ENCODE measurements at regions not wholly inside any gene's neighbourhood (a gene's known extent, or its start where the extent isn't known, plus 50 kb on each side); places are given as distances from the start of the nearest gene placed in this dataset.

DNA sequence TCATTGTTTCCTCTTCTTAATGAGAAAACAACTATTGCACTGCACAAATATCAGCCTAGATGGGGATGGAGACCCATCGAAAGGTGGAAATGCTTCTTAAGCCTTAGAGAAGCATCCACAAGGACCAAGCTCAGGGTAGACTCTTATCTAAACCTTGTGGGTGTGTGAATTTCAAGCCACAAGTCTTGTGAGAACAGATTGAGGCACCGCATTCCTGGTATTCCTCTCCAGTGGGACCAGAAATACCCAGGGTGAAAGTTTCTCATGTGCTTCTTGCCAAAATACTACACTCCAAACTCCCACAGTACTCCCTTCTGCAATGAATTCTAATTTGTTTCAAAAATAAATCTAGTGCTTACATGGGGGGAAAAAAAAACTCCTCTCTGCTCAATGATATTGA, 375.6 kb downstream of the PDGFC start:
- peak in 12 of 58 donors; percentile 1 to 18 (median 3) for DNase-seq

DNA sequence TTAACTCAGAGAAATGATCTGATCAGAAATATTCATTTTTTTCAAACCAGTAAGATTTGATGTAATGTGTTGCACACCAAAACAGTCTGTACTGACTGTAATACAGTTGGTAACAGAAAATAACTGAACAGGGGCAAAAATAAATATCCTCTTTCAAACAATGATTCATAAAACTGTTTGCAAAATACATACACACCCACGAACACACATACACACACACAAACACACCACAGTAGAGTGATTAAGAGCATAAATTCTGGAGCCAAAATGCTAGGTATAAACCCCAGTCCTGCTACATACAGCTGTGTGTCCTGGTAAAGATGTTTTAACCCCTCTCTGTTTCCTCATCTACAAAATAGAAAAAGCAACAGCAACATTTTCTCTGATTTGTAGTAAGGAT, 376.6 kb downstream of the PDGFC start:
- no peak for DNase-seq

DNA sequence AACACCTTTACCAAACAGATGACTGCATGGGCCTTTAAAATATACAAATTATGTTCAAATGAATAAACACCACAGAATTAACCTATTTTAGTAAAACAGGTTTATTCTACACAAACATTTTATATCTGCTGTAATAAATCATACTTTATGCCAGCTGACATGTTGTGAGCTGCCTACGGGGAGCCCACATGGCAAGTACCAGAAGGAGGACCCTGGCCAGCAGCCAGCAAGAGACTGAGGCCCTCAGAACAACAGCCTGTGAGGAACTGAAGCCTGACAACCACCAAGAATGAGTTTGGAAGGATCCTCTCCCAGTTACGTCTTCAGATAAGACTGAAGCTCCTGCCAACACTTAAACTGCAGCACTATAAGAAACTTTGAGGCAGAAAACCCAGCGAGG, 377.0 kb downstream of the PDGFC start:
- peak in 40 of 58 donors; percentile 1 to 70 (median 26) for DNase-seq

DNA sequence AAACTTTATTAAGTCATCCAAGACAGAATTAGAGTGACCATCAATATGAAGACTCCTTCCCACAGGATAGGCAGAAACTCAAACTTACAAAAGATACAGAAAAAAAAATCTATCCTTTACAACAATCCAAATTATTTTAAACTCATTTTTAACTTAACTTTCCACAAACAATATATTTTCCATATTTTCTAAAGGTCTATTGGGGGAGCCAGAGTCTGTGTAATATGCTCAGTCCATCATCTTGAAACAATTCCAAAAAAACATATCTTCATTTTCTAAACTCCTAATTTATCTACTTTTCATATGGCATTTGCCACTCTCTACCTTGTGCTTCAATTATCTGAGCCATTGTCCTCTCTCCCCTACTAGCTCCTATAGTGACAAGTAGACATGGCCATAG, 378.1 kb downstream of the PDGFC start:
- DNase-seq = no peak

DNA sequence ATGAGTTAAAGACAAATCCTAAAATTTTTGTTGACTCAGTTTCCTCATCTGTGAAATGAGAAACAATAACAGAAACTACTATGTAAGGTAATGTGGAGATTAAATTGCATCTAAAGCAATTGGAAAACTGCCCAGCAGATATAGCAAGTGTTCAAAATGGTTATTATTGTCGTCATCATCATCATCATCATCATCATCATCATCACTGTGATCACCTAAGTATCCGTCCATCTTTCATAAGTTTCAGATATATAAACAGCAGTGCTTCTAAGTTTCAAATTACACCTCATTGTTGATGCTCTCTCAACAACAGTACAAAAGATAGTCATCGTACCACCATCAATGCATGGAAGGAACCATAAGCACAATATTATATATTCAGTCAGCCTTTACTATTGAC, 379.9 kb downstream of the PDGFC start:
- DNase-seq = no peak

DNA sequence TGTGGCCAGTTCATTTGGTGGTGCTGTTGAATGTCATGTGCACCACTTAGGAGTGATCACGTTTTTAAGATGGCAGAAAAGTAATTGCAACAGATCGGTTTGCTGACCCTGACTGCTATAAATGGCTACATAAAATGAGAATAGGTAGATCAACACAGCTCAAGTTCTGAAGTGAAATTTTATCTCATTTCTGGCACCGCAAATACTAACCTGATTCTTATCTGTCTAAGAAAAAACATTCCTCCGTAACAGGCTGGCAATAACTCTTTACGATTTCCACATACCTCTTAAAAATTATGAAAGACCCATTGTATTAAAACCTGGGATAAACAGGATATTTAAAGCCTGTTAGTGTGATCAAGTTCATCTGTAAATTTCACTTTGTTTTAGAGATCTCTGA, 387.5 kb downstream of the PDGFC start:
- no peak for DNase-seq

DNA sequence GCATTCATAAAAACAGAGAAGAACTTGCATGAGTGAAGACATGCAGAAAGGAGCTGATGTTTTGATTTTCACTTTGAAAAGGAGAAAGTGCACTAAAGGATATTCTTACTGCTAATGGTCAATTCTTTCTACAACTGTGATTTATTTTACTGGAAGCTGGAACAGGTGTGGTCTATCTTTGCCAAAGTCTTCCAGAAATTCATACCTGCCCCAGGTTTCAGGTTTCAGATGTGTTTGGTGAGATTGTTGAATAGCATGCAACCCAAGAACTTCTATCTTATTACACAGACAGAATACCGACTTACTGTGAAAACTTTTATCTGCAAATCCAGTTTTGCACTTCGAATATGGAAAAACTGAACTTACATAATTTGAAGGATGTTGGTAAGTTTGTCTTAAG, 388.3 kb downstream of the PDGFC start:
- DNase-seq = no peak

DNA sequence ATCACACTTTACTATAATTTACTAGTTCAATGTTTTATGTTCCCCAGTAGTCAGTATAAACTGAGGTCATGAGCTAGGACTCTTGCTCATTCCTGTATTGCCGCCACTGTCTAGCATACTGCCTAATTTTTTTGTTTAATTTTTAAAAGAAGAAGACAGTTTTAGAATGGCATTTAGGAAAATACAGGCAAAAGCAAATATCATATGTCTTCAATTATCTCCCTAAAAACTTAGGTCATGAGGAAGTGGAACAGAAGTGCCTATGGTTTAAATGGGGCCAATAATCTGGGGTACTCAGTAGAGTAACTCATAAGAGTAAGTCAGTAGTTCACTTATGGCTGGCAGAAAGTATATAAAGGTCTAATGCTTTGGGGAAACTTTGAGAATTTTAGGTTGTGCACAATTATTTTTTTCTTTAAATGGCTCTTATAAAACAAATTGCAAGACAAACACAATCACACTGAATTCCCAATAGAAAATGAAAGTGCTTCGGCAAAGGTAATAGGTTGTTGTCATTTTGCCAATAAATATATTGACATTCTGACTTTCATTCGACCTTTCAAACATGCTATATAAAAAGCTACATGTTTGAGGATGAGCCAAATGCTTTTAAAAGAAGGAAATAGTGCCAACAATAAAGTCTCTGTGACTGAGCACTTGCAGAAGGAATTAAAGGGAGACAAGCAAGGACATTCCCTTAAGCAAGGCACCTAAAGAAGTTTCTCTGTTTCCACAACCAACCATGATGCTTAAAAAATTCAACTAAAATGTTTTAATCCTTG, 390.1 kb downstream of the PDGFC start:
- no peak for DNase-seq

DNA sequence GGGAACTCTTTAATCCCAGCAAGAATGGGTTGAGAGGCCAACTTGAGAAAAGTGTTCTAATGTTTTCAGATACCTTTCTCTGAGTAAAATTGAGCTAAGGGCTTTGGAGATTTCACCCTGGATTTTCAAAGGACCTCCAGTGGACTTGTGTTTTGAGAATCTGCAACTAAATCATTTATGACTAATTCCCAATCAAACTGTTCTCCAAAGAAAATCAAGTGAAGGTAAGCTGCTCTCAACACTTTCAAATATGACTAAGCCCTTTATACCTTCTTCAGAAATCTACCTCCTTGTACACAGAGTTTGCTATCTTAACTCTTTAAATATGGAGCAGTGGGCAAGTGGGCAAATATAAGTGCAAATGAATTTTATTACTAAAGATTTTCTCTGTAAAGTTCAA, 392.9 kb downstream of the PDGFC start:
- DNase-seq = no peak

DNA sequence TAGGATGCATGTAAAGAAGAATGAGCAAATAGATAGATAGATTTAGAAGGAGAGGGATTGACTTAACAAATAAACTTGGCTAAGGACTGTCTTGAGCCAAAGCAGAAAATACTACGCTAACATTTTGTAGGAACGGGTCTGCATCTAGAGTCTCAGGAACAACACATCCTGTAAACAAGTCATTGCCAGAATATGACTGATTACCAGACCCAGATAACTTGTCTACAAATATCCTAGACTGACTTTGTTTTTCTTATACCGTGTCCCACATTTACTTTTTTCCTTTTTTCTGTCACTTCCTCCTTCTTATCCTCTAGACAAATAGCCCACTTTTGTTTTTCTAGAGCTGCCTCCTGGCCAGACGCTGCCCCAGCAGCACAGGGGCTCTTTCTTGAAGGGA, 393.6 kb downstream of the PDGFC start:
- no peak for DNase-seq

DNA sequence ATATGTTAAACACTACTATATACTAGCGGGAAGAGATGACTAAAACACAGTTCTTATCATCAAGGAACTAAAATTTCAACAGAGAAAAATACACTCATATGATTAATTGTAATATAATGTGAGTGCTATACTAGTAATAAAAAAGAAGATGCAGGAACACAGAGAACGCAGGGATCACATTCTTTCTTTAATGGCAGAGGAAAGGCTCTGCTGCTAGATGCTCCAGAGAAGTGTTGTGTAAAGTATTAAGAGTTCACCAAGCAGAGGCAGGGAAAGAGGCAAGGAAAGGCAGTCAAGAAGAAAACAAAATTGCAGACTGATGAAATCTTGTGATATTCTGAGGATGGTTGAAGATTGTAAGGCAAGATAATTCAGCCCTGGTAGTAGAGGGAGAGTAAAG, 394.7 kb downstream of the PDGFC start:
- no peak for DNase-seq

DNA sequence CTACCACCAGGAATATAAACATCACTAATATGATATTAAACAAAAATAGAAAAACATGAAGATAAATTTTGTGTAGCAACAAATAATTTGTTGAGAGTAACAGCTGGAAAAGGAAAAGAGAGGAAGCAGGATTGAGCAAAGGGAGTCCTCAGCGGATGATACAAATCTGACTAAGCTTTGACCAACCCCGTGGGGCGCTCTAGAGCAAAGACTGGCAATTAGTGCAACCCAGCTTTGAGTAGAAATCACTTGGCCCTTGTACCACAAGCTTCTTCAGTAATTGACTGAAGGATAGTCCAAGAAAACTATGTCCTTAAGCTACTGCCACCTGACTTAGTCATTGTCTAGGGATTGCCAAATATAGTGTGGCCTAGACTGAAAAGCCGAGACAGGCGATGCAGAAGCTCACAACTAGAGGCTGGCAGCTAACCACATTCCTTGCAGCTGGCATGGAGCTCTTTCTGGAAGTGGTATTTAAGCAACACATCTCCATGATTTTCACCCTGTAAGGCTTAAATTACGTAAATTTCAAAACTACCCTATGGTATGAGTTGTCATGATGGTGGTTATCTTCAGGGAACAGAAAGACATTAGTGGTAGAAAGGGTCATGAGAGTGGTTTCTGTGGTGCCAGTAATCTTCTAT, 396.0 kb downstream of the PDGFC start:
- no peak for DNase-seq

DNA sequence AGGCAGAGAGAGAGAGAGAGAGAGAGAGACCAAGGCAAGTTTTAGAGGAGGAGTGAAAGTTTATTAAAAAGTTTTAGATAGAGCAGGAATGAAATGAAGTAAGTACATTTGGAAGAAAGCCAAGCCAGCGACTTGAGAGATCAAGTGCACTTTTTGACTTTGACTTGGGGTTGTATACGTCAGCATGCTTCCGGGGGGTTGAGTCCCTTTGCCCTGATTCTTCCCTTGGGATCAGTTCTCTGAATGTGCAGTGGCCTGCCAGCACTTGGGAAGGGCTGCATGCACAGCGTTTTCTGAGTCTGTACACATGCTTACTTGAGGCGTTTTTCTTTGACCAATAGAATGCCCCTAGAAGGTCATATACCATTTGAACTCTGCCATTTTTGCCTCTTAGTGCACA, 400.5 kb downstream of the PDGFC start:
- DNase-seq = no peak

DNA sequence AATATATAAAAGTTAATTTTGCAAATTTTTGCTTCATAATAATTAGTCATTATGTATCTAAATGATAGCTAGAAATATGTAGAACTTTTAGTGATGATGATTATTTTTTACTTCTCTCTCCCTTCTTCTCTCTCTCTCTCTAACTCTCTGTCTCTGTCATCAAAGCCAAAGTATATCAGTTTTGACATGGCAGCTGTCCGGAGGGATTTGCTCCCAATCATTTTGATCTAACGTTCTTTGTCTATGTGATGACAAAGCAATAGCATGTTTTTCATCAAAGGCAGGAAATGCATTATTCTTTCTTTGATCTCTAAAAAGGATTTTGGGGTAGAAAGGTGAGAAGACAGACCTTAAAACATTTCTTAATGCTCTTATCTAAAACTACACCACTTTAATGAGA, 402.1 kb downstream of the PDGFC start:
- DNase-seq = no peak

DNA sequence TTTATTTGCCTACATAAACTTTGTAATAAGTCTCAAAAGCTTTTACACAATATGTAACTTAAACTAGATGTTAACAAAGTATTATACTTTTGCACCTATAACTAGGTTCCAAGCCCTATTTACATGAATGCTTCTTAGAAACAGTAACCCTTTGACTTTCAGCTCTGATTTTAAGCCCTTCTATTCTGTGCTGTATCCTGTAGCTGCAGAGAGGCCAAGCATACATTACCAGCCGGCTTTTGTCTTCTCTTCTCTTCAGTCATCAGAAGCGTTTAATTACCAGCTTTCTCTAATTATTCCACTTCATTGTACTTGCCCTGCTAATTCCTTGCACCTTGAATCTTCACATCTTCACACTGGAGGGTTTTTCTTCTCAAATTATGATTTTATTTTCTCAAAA, 403.1 kb downstream of the PDGFC start:
- no peak for DNase-seq

DNA sequence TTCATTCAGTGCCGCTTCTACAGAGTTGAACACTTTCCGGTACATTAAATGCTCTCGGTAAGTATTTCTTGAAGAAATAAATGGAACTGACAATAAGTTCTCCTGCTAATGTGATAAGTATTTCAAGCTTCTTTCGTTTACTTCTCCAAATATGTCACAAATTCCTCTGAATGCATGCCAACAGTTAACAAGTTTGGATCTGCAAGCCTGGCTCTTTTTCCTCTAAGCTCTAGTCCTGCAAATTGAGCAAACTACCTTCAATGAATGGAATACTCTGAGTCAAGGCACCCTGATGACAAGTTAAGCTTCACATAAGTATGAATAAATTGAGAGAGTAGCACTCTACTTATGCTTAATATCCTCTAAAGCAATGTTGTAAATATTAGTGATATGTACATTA, 403.6 kb downstream of the PDGFC start:
- DNase-seq = no peak

DNA sequence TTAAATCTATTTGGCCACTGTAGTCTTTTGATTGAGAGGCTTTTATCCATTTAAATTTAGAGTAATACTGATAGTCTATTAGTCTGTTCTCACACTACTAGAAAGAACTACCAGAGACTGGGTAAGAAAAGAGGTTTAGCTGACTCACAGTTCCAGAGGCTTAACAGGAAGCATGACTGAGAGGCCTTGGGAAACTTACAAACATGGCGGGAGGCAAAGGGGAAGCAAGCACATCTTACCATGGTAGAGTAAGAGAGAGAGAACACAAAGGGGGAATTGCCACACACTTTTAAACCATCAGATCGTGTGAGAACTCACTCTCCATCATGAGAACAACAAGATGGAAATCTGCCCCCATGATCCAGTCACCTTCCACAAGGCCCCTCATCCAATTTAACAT, 410.9 kb downstream of the PDGFC start:
- no peak for DNase-seq

DNA sequence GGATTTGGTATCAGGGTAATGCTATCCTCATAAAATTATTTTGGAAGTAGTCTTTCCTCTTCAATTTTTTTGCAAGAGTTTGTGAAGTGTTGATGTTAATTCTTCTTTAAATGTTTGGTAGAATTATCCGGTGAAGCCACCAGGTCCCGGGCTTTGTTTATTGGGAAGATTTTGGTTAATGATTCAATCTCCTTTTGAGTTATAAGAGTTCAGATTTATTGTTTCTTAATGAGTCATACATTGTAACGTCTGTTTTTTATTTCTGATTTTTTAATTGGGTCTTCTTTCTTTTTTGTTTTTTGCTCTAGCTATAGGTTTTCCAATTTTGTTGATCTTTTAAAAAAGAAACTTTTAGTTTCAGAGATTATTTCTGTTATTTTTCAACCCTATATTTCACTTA, 412.3 kb downstream of the PDGFC start:
- no peak for DNase-seq

DNA sequence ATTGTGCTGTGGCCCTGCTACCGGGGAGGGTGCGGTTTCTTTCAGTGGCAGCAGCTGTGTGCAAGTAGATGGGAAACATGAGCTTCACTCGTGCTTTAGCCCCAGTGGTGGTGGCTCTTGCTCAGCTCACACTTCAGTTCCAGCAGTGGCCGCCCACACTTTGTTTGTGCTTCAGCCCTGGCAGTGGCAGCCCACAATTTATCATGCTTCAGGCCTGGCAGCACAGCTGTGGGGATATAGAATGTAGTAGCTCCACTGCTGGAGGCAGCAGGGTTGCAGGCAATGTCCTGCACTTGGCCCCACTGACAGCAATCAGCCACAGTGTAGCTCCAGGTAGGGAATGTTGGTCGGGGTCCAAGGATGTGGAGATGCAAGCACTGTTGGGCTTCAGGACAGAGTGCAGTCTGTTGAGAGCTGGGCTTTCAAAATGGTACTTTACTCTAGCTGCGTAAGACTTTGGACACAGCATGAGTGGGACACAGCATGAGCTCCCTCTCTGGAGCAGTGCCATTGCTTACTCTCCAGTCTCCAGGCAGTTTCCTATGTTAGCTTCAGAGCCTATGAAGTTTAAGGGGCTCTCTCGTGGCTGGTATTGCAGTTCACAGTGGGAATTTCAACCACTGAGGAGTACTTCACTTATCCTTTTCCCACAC, 413.1 kb downstream of the PDGFC start:
- DNase-seq = peak in 1 of 58 donors; percentile 1

DNA sequence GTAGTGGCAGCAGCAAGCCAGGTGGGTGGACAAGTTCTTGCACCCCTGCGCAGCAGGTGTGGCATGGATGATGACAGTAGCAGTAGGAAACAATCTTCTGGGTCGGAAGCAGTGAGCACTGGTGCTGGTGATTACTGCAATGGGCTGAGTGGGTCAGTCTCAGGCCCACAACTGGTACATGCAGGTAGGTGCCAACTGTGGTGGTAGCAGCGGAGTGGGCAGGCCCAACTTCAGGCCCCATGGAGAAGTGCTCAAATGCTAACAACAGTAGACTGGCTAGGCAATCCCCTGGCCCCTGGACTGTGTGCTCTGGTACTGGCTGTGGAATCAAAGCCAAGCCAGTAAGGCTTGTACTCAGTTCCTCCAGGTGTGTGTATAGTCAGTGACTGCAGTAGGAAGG, 413.7 kb downstream of the PDGFC start:
- no peak for DNase-seq

DNA sequence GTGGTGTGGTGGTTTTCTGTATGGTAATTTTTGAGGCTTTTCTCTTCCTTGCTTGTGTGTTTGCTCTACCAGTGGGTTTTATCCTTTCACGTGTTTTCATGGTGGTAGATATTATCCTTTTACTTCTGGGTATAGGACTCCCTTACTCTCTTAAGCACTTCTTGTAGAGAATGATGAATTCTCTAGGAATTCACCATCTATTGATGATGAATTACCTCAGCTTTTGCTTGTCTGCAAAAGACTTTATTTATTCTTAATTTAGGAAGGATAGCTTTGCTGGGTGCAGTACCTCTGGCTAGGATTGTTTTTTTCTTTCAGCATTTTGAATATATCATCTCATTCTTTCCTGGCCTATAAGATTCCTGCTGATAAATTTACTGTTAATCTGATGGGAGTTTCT, 415.3 kb downstream of the PDGFC start:
- no peak for DNase-seq

DNA sequence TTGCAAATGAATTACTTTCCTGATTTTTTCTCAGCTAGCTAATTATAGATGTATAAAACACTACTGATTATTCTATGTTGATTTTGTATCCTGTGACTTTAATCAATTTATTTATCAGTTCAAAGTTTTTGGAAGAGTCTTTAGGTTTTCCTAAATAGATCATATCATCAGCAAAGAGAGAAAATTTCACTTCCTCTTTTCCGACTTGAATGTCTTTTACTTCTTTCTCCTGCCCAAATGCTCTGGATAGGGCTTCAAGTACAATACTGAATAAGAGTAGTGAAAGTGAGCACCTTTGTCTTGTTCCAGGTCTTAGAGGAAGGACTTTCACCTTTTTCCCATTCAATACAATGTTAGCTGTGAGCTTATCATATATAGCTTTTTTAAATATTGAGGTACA, 417.9 kb downstream of the PDGFC start:
- no peak for DNase-seq

DNA sequence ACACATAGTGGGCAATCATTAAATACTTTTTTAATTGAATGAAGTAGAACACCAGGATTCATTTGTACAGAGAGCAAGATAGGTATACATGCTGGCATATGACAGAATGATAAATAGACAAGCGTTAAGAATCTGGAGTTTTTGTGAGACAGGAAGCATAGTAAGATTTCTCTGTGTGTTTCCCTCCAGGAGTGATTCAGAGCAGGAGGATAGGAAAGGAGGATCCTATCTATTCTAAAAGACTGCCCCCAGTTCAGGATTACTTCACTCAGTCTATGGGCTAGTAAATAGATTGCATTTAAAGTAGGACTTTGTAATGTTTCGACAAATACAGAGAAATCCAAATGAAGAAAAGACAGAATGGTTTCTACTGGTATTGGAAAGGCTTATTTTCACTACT, 423.7 kb downstream of the PDGFC start:
- no peak for DNase-seq
